SK-MEL-5 (cell line): ENCODE measurements at regions not wholly inside any gene's neighbourhood (a gene's known extent, or its start where the extent isn't known, plus 50 kb on each side); places are given as distances from the start of the nearest gene placed in this dataset.
"Not testable (repeated sequence)": the region's sequence is repeated elsewhere in the genome, so short reads cannot be mapped to it uniquely, and the experiment has no call there.

Source experiments
- DNase-seq: peaks from one replicate; pipeline ENCODE4 v3.0.0-alpha.2; 2016; ENCODE audit warnings: low read depth, low spot score
- in situ Hi-C: cut with HindIII; loops from 2 replicates; pipeline ENCODE4 v1.10.0; 2016; ENCODE audit warnings: low sequenced_read_pairs, high pct_unique_total_duplicates, low pct_unique_long_range_greater_than_20kb

- DNase-seq: no peak
- in situ Hi-C loops: no loop called here
Observed at GRCh38 chr9:115333277-115334070, 215.5 kb upstream of the TNC start.

GRCh38 chr9:115335439-115335838, 217.5 kb upstream of the TNC start:
- in situ Hi-C loops: no loop called here

GRCh38 chr9:115340314-115340713, 222.4 kb upstream of the TNC start:
- in situ Hi-C loops: no loop called here

More at GRCh38 chr9:115335439-115335838, 217.5 kb upstream of the TNC start:
- no peak for DNase-seq

GRCh38 chr9:115341426-115341825, 223.5 kb upstream of the TNC start:
- in situ Hi-C loops: no loop called here
- no peak for DNase-seq

More at GRCh38 chr9:115340314-115340713, 222.4 kb upstream of the TNC start:
- DNase-seq: no peak

- DNase-seq, in situ Hi-C loops: not testable (repeated sequence)
Observed at GRCh38 chr9:115347776-115348175, 229.8 kb upstream of the TNC start.

- in situ Hi-C loops, DNase-seq: not testable (repeated sequence)
Observed at GRCh38 chr9:115348936-115349335, 231.0 kb upstream of the TNC start.

- no peak for DNase-seq
- in situ Hi-C loops: no loop called here
Observed at GRCh38 chr9:115349542-115349941, 231.6 kb upstream of the TNC start.

GRCh38 chr9:115350548-115350947, 232.6 kb upstream of the TNC start:
- in situ Hi-C loops: no loop called here
- DNase-seq: no peak

GRCh38 chr9:115353681-115354080, 235.7 kb upstream of the TNC start:
- DNase-seq: no peak
- in situ Hi-C loops: no loop called here

- DNase-seq: no peak
- in situ Hi-C loops: no loop called here
Observed at GRCh38 chr9:115357821-115358220, 239.9 kb upstream of the TNC start.

GRCh38 chr9:115359017-115359780, 241.2 kb upstream of the TNC start:
- DNase-seq: no peak
- in situ Hi-C loops: no loop called here

- DNase-seq: no peak
- in situ Hi-C loops: no loop called here
Observed at GRCh38 chr9:115360122-115360521, 242.2 kb upstream of the TNC start.

GRCh38 chr9:115362101-115362500, 244.1 kb upstream of the TNC start:
- in situ Hi-C loops: no loop called here
- DNase-seq: no peak

- DNase-seq: no peak
- in situ Hi-C loops: no loop called here
Observed at GRCh38 chr9:115362640-115363039, 244.7 kb upstream of the TNC start.

- no peak for DNase-seq
- in situ Hi-C loops: no loop called here
Observed at GRCh38 chr9:115364991-115365390, 247.0 kb upstream of the TNC start.

- in situ Hi-C loops: no loop called here
- no peak for DNase-seq
Observed at GRCh38 chr9:115367321-115367720, 249.4 kb upstream of the TNC start.

- in situ Hi-C loops: no loop called here
- no peak for DNase-seq
Observed at GRCh38 chr9:115367780-115368525, 250.0 kb upstream of the TNC start.

GRCh38 chr9:115369322-115369957, 251.5 kb upstream of the TNC start:
- in situ Hi-C loops: no loop called here
- no peak for DNase-seq
